ENCODE measurements at regions not wholly inside any gene's neighbourhood (a gene's known extent, or its start where the extent isn't known, plus 50 kb on each side); places are given as distances from the start of the nearest gene placed in this dataset.

GRCh38 chr10:4373612-4374011 is 452.4 kb upstream of the AKR1E2 start:
- no peak for DNase-seq
- Histone ChIP-seq H3K4me3 (ENCODE audit: low read depth, low read length) (no peak overlapping the region), H3K27me3 (replicated peaks; ENCODE audit: control insufficient read depth, insufficient read depth, low read length) (no peaks in the 10 kb centered on the region), H3K9me3 (no peaks in the 10 kb centered on the region), H3K4me1 (no peaks in the 10 kb centered on the region), H3K36me3 (ENCODE audit: control insufficient read depth, insufficient read depth, low read length) (no peaks in the 10 kb centered on the region)
- intact Hi-C loops (cut with micrococcal nuclease; ENCODE audit: unreplicated experiment), result no loop called here
- Mint-ChIP-seq H3K9me3 (ENCODE audit: unreplicated experiment) (no peaks in the 10 kb centered on the region), H3K27ac (ENCODE audit: unreplicated experiment) (no peak overlapping the region), H3K4me3 (ENCODE audit: unreplicated experiment) (no peak overlapping the region), H3K36me3 (ENCODE audit: insufficient read depth, unreplicated experiment) (no peaks in the 10 kb centered on the region), H3K27me3 (ENCODE audit: insufficient read depth, unreplicated experiment) (peaks cover 28% of the 10 kb centered on the region), H3K4me1 (ENCODE audit: low read depth, unreplicated experiment) (no peaks in the 10 kb centered on the region)
- no TSS peak for BruUV-seq (replicated peaks)
- no peak for TF ChIP-seq CTCF (IDR thresholded peaks at IDR 0.05; ENCODE audit: insufficient read depth in 1 of 2, low read depth in 1 of 2, low read length in 1 of 2, severe bottlenecking in 1 of 2, unreplicated experiment in 1 of 2)
- ChIA-PET POLR2A (no interaction called here), CTCF (no interaction called here)

- H3K27ac Mint-ChIP-seq (ENCODE audit: unreplicated experiment), result no peak overlapping the region
- no TSS peak for BruUV-seq (replicated peaks)
- TF ChIP-seq CTCF (IDR thresholded peaks at IDR 0.05; ENCODE audit: insufficient read depth in 1 of 2, low read depth in 1 of 2, low read length in 1 of 2, severe bottlenecking in 1 of 2, unreplicated experiment in 1 of 2), result no peak
These were observed 452.9 kb upstream of the AKR1E2 start for GRCh38 chr10:4373098-4373497.

GRCh38 chr10:4372601-4373000 is 453.4 kb upstream of the AKR1E2 start:
- no peak overlapping the region for H3K4me3 ChIP-seq (ENCODE audit: low read depth, low read length)
- no peaks in the 10 kb centered on the region for H3K9me3 ChIP-seq
- no TSS peak for BruUV-seq (replicated peaks)
- no peaks in the 10 kb centered on the region for H3K36me3 ChIP-seq (ENCODE audit: control insufficient read depth, insufficient read depth, low read length)
- H3K27ac Mint-ChIP-seq (ENCODE audit: unreplicated experiment), result no peak overlapping the region
- H3K4me1 Mint-ChIP-seq (ENCODE audit: low read depth, unreplicated experiment), result no peaks in the 10 kb centered on the region
- intact Hi-C loops (cut with micrococcal nuclease; ENCODE audit: unreplicated experiment), result no loop called here
- no peak for TF ChIP-seq CTCF (IDR thresholded peaks at IDR 0.05; ENCODE audit: insufficient read depth in 1 of 2, low read depth in 1 of 2, low read length in 1 of 2, severe bottlenecking in 1 of 2, unreplicated experiment in 1 of 2)
- no peaks in the 10 kb centered on the region for H3K27me3 ChIP-seq (replicated peaks; ENCODE audit: control insufficient read depth, insufficient read depth, low read length)
- H3K27me3 Mint-ChIP-seq (ENCODE audit: insufficient read depth, unreplicated experiment), result peaks cover 27% of the 10 kb centered on the region
- H3K36me3 Mint-ChIP-seq (ENCODE audit: insufficient read depth, unreplicated experiment), result no peaks in the 10 kb centered on the region
- no peaks in the 10 kb centered on the region for H3K4me1 ChIP-seq
- no peak for DNase-seq
- POLR2A ChIA-PET, result no interaction called here
- CTCF ChIA-PET, result no interaction called here
- no peak overlapping the region for H3K4me3 Mint-ChIP-seq (ENCODE audit: unreplicated experiment)
- H3K9me3 Mint-ChIP-seq (ENCODE audit: unreplicated experiment), result no peaks in the 10 kb centered on the region

More at GRCh38 chr10:4373098-4373497, 452.9 kb upstream of the AKR1E2 start:
- Histone ChIP-seq H3K4me1 (no peaks in the 10 kb centered on the region), H3K9me3 (no peaks in the 10 kb centered on the region), H3K27me3 (replicated peaks; ENCODE audit: control insufficient read depth, insufficient read depth, low read length) (no peaks in the 10 kb centered on the region), H3K4me3 (ENCODE audit: low read depth, low read length) (no peak overlapping the region), H3K36me3 (ENCODE audit: control insufficient read depth, insufficient read depth, low read length) (no peaks in the 10 kb centered on the region)
- intact Hi-C loops (cut with micrococcal nuclease; ENCODE audit: unreplicated experiment), result no loop called here
- H3K36me3 Mint-ChIP-seq (ENCODE audit: insufficient read depth, unreplicated experiment), result no peaks in the 10 kb centered on the region
- ChIA-PET CTCF (no interaction called here), POLR2A (no interaction called here)
- no peaks in the 10 kb centered on the region for H3K9me3 Mint-ChIP-seq (ENCODE audit: unreplicated experiment)
- H3K4me3 Mint-ChIP-seq (ENCODE audit: unreplicated experiment), result no peak overlapping the region
- H3K27me3 Mint-ChIP-seq (ENCODE audit: insufficient read depth, unreplicated experiment), result peaks cover 27% of the 10 kb centered on the region
- DNase-seq, result no peak
- no peaks in the 10 kb centered on the region for H3K4me1 Mint-ChIP-seq (ENCODE audit: low read depth, unreplicated experiment)
